HL-60 (cell line): ENCODE measurements at regions not wholly inside any gene's neighbourhood (a gene's known extent, or its start where the extent isn't known, plus 50 kb on each side); places are given as distances from the start of the nearest gene placed in this dataset.

Experiments
- DNase-seq, 2 experiments: peaks; one replicate each; pipeline ENCODE4 v3.0.0-alpha.2; 2010 to 2020; ENCODE audit warnings: low read depth in 1 of 2, low spot score in 1 of 2
- H3K27ac ChIP-seq: fragments of 250-450 bp; sonication (Bioruptor Pico); replicated peaks from 2 replicates; pipeline ENCODE4 v1.5.1; 2020; ENCODE audit warnings: mild to moderate bottlenecking, moderate library complexity
- H3K27me3 ChIP-seq: fragments of 250-450 bp; sonication (Bioruptor Pico); 2 replicates; pipeline ENCODE4 v1.5.1; 2021; ENCODE audit warnings: mild to moderate bottlenecking, moderate library complexity; ENCODE audit not compliant: insufficient read depth, poor library complexity, severe bottlenecking
- H3K4me3 ChIP-seq: replicated peaks from 2 replicates; pipeline ENCODE4 v1.5.1; 2011; ENCODE audit warnings: mild to moderate bottlenecking, control low read depth, low read length; ENCODE audit not compliant: insufficient read depth
- CTCF ChIP-seq: IDR thresholded peaks from one replicate; pipeline ENCODE4 v1.5.1; 2011; ENCODE audit warnings: low read length, control low read depth, inconsistent platforms; ENCODE audit not compliant: insufficient read depth
- GABPA ChIP-seq: IDR thresholded peaks from 2 replicates; pipeline ENCODE4 v1.6.1; 2012; ENCODE audit warnings: low read depth
- POLR2AphosphoS5 ChIP-seq: IDR thresholded peaks from 2 replicates; pipeline ENCODE4 v1.6.1; 2012; ENCODE audit warnings: low read depth
- REST ChIP-seq: IDR thresholded peaks from 2 replicates; pipeline ENCODE4 v1.6.1; 2012; ENCODE audit warnings: low read depth; ENCODE audit not compliant: insufficient replicate concordance
- SPI1 ChIP-seq: IDR thresholded peaks from 2 replicates; pipeline ENCODE4 v1.6.1; 2012; ENCODE audit warnings: low read depth, mild to moderate bottlenecking, borderline replicate concordance

- Histone ChIP-seq H3K4me3 (no peak overlapping the region), H3K27ac (no peak overlapping the region), H3K27me3 (no peaks in the 10 kb centered on the region)
- no peak for DNase-seq
- no peak for TF ChIP-seq GABPA
- TF ChIP-seq CTCF = no peak
- TF ChIP-seq SPI1 = no peak
- TF ChIP-seq REST = no peak
- no peak for TF ChIP-seq POLR2AphosphoS5
Observed at GRCh38 chr17:53119773-53120172, 703.0 kb upstream of the KIF2B start.

GRCh38 chr17:53118948-53119347 lies 703.8 kb upstream of the KIF2B start:
- H3K27me3 ChIP-seq = no peaks in the 10 kb centered on the region
- H3K27ac ChIP-seq = no peak overlapping the region
- DNase-seq = no peak
- TF ChIP-seq SPI1 = no peak
- no peak for TF ChIP-seq REST
- TF ChIP-seq GABPA = no peak
- TF ChIP-seq CTCF = no peak
- no peak for TF ChIP-seq POLR2AphosphoS5
- H3K4me3 ChIP-seq = no peak overlapping the region

- no peak overlapping the region for H3K4me3 ChIP-seq
- no peak for TF ChIP-seq SPI1
- TF ChIP-seq POLR2AphosphoS5 = no peak
- TF ChIP-seq CTCF = no peak
- no peak for TF ChIP-seq GABPA
- TF ChIP-seq REST = no peak
- H3K27ac ChIP-seq = no peak overlapping the region
- DNase-seq = no peak
- no peaks in the 10 kb centered on the region for H3K27me3 ChIP-seq
Observed at GRCh38 chr17:53106886-53107285, 715.8 kb upstream of the KIF2B start.
